AG08396 (cell line): ENCODE measurements at regions not wholly inside any gene's neighbourhood (a gene's known extent, or its start where the extent isn't known, plus 50 kb on each side); places are given as distances from the start of the nearest gene placed in this dataset.

ENCODE experiments used
- DNase-seq: peaks from one replicate; pipeline ENCODE4 v3.0.0; 2012; ENCODE audit warnings: low spot score, mixed read lengths

GRCh38 chr2:194271293-194271961 is 1385.6 kb upstream of the SLC39A10 start:
- DNase-seq = no peak

- no peak for DNase-seq
Observed at GRCh38 chr2:194270648-194271047, 1386.4 kb upstream of the SLC39A10 start.

- no peak for DNase-seq
Observed at GRCh38 chr2:194264586-194264985, 1392.4 kb upstream of the SLC39A10 start.

GRCh38 chr2:194260185-194260584 is 1396.8 kb upstream of the SLC39A10 start:
- no peak for DNase-seq

GRCh38 chr2:194257095-194257494 is 1399.9 kb upstream of the SLC39A10 start:
- no peak for DNase-seq

DNA sequence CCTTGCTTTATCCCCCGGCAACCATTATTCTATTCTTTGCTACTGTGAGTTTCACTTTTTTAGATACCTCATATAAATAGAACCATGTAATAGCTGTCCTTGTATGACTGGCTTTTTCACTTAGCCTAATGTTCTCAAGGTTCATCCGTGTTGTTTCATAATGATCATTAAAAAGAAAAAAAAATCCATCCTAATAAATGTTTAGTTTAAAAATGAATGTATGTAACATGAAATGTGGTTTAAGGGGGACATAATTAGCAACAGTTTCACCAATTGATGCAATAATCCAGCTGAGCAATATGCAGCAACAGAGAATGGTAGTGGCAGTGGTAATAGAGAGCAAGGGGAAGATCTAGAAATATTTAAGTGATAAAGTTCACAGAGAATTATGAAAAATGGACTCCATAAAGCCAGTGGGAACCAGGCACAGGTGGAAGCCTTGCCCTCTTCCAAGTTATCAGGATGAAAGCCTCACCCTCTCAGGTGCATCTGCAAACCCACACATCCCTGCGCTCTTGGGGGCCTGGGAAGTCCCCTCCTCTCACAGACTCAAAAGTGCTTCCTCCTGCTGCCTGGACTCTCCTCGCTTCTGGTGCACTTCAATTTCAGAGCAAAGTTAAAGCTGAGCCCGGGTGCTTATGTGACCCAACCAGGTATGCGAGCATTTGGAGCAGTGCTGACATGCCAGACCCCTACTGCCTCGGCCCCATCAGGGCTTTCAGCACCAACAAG is 1403.3 kb upstream of the SLC39A10 start:
- no peak for DNase-seq

DNA sequence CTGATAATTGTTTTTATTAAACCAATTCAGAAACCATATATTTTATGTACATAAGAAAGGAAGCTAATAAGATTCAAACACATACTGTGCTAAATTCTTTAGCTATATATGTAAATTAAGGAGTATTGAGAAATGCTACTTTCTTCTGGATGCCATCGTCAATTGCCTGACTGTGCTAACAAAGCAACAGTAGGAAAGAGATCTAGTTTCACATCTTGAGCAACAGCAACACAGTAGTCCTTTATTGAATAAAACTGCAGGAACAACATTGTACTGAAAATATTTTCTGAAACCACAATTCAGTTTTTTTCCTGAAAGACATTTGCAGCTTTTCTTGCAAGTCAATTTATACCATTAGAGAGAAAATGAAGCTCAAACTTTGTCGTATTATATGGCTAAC is 1404.9 kb upstream of the SLC39A10 start:
- no peak for DNase-seq

DNA sequence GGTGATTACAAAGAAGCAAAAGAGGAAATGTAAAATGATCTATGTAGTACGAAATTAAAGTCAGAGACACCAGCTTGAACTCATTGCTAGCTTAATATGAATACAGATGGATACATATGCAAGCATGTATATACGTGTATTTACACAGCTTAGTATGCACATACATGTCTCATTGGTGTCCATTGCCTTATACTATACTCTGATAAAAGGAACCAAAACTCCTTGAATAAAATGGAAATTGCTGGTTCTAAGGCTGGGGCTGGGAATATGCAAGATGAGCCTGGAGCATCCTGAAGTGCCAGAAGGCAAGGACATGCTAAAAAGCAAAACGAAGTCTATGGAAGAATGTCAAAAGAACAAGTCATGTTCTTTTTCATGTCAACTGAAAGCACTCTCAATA is 1424.4 kb upstream of the SLC39A10 start:
- no peak for DNase-seq

GRCh38 chr2:194223218-194223617 is 1433.8 kb upstream of the SLC39A10 start:
- DNase-seq = no peak

- DNase-seq = no peak
Observed at GRCh38 chr2:194214192-194214591, 1442.8 kb upstream of the SLC39A10 start.

GRCh38 chr2:194205568-194206227 is 1451.3 kb upstream of the SLC39A10 start:
- no peak for DNase-seq

DNA sequence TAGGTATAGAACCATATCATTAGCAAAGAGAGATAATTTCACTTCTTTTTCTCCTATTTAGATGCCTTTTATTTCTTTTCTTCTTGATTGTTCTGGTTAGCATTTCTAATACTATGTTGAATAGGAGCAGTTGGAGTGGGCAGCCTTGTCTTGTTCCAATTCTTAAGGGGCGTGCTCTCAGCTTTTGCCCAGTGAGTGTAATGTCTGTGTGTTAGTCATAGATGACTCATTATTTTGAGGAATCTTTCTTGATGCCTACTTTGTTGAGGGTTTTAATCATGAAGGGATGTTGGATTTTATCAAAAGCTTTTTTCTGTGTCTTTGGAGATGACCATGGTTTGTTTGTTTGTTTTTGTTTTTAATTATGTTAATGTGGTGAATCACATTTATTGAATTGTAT is 1453.1 kb upstream of the SLC39A10 start:
- DNase-seq = no peak

- no peak for DNase-seq
Observed at GRCh38 chr2:194182888-194183287, 1474.1 kb upstream of the SLC39A10 start.

DNA sequence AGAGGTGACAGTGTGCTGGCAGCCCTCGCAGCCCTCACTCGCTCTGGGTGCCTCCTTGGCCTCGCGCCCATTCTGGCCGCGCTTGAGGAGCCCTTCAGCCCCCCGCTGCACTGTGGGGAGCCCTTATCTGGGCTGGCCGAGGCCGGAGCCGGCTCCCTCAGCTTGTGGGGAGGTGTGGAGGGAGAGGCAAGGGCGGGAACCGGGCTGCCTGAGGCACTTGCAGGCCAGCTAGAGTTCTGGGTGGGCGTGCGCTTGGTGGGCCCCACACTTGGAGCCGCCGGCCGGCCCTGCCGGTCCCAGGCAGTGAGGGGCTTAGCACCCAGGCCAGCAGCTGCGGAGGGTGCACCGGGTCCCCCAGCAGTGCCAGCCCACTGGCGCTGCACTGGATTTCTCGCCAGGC is 1480.9 kb upstream of the SLC39A10 start:
- DNase-seq = no peak

GRCh38 chr2:194166818-194167217 is 1490.2 kb upstream of the SLC39A10 start:
- no peak for DNase-seq

GRCh38 chr2:194155431-194155830 is 1501.6 kb upstream of the SLC39A10 start:
- no peak for DNase-seq

GRCh38 chr2:194151231-194151630 is 1505.8 kb upstream of the SLC39A10 start:
- DNase-seq = no peak

- DNase-seq = no peak
Observed at GRCh38 chr2:194135463-194135862, 1521.6 kb upstream of the SLC39A10 start.

DNA sequence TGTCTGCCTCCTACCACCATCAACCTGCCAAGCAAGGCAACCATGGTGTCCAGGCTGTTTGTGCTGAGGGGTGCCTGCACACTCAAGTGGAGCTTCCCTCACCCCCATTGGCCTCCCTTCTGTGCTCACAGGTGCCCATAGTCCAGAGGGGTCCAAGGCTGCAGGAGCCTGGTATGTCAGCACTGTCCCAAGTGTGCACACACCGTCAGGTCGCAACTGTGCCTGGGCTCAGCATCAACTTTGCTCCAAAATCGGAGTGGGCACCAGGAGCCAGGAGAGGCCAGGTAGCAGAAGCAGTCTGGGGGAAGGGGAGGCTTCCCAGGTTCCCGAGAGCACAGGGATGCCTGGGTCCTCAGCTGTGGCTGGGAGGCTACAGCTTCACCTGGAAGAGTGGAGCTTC is 1528.2 kb upstream of the SLC39A10 start:
- no peak for DNase-seq

DNA sequence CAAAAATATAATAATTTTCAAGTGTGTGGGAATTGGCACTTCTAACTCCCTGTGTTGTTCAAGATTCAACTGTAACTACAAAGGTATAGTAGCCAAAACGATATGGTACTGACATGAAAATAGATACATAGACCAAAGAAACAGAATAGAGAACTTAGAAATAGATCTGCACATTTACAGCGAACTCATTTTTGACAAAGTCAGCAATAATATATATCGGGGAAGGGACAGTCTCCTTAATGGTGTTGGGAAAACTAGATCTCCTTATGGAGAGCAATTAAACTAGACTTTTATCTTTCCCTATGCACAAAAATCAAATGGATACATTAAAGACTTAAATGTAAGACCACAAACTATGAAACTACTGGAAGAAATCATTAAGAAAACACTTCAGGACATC is 1530.6 kb upstream of the SLC39A10 start:
- DNase-seq = no peak

DNA sequence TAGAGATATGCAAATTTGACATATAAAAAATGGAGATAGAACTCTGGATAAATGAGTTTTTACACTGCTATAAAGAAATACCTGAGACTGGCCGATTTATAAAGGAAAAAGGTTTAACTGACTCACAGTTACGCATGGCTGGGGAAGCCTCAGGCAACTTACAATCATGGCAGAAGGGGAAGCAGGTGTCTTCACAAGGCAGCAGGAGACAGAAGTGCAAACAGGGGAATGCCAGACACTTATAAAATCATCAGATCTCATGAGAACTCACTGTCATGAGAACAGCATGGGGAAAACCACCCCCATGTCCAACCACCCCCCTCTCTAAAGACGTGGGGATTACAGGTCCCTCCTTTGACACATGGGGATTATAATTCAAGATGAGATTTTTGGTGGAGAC is 1540.2 kb upstream of the SLC39A10 start:
- DNase-seq = no peak

DNA sequence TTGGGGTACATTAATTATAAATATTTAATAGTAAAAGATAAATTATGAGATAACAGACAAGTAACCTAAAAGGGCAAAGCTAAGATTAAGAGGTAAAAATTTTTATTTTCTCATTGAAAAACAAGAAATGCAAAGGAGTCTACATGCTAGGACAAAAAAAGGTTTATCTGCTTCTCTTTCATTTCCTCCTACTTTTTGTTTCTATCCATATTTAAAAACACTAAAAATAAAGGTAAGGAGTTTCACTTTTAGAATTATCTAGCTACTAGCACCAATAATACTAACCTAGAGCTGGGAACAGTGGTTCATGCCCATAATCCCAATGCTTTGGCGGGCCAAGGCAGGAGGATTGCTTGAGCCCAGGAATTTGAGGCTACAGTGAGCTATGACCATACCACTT is 1551.7 kb upstream of the SLC39A10 start:
- DNase-seq = no peak

DNA sequence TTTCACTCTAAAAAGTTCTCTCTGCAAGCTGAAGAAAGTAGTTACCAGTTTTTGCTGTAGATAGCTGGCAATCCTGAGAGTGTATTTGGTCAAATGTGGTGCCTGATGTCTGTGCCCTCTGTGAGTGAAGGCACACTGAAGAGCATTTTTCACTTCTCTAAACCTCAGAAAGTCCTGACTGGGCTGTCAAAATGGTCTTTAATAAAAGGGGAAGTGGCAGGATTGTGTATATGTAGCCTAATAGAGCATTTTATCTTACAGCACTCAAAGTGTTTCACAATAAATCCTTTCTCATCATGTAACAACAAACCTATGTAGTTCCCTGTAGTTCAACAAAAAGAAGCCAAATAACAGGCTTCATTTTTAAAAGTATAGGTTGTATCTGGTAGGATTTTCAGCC is 1552.3 kb upstream of the SLC39A10 start:
- DNase-seq = no peak
